ENCODE measurements at regions not wholly inside any gene's neighbourhood (a gene's known extent, or its start where the extent isn't known, plus 50 kb on each side); places are given as distances from the start of the nearest gene placed in this dataset.

- CTCF ChIA-PET = no interaction called here
- no peaks in the 10 kb centered on the region for H3K4me1 Mint-ChIP-seq
Observed at GRCh38 chr3:22117751-22118346, 366.8 kb upstream of the ZNF385D start.

GRCh38 chr3:22118542-22118941 lies 367.5 kb upstream of the ZNF385D start:
- Mint-ChIP-seq H3K27me3 (no peaks in the 10 kb centered on the region), H3K9me3 (ENCODE audit: low read depth) (no peaks in the 10 kb centered on the region), H3K4me1 (no peaks in the 10 kb centered on the region), H3K27ac (no peak overlapping the region), H3K4me3 (no peak overlapping the region), H3K36me3 (no peaks in the 10 kb centered on the region)
- CTCF ChIA-PET = no interaction called here
- no peak for ATAC-seq
- DNase-seq = no peak

More at GRCh38 chr3:22117751-22118346, 366.8 kb upstream of the ZNF385D start:
- ATAC-seq (no peak), DNase-seq (no peak)
- no peaks in the 10 kb centered on the region for H3K36me3 Mint-ChIP-seq
- no peaks in the 10 kb centered on the region for H3K9me3 Mint-ChIP-seq (ENCODE audit: low read depth)
- no peak overlapping the region for H3K4me3 Mint-ChIP-seq
- H3K27me3 Mint-ChIP-seq = no peaks in the 10 kb centered on the region
- no peak overlapping the region for H3K27ac Mint-ChIP-seq

GRCh38 chr3:22121068-22121701 lies 370.2 kb upstream of the ZNF385D start:
- H3K4me3 Mint-ChIP-seq = no peak overlapping the region
- no peak overlapping the region for H3K27ac Mint-ChIP-seq
- DNase-seq = no peak
- no peaks in the 10 kb centered on the region for H3K4me1 Mint-ChIP-seq
- H3K36me3 Mint-ChIP-seq = no peaks in the 10 kb centered on the region
- CTCF ChIA-PET = no interaction called here
- H3K9me3 Mint-ChIP-seq (ENCODE audit: low read depth) = no peaks in the 10 kb centered on the region
- no peaks in the 10 kb centered on the region for H3K27me3 Mint-ChIP-seq
- no peak for ATAC-seq

DNA sequence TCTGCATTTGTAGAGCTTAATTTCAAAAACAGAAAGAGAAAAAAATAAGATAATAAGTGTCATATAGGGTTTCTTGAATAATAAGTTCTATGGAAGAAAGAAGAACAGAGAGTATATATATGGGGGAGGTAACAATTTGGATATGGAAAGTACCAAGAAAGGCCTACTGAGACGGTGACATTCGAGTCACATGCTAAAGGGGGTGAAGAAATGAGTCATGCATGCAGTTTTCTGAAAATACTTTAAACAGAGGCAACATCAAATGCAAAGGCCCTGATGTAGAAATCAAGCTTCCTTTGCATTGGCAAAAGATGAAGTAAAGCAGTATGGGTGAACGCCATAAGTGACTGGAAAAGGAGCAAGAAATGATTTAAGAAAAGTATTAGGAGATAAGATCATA lies 371.6 kb upstream of the ZNF385D start:
- no peaks in the 10 kb centered on the region for H3K36me3 Mint-ChIP-seq
- no peak for ATAC-seq
- CTCF ChIA-PET = no interaction called here

GRCh38 chr3:22129101-22129500 lies 378.1 kb upstream of the ZNF385D start:
- Mint-ChIP-seq H3K27me3 (no peaks in the 10 kb centered on the region), H3K27ac (no peak overlapping the region), H3K36me3 (no peaks in the 10 kb centered on the region), H3K4me3 (no peak overlapping the region), H3K9me3 (ENCODE audit: low read depth) (peaks cover 3% of the 10 kb centered on the region), H3K4me1 (no peaks in the 10 kb centered on the region)
- CTCF ChIA-PET = no interaction called here
- DNase-seq (no peak), ATAC-seq (no peak)

More for the DNA sequence above, 371.6 kb upstream of the ZNF385D start:
- Mint-ChIP-seq H3K27ac (no peak overlapping the region), H3K4me1 (no peaks in the 10 kb centered on the region), H3K9me3 (ENCODE audit: low read depth) (no peaks in the 10 kb centered on the region), H3K27me3 (no peaks in the 10 kb centered on the region), H3K4me3 (no peak overlapping the region)
- no peak for DNase-seq

GRCh38 chr3:22141769-22142168 lies 390.8 kb upstream of the ZNF385D start:
- Mint-ChIP-seq H3K4me1 (no peaks in the 10 kb centered on the region), H3K27me3 (no peaks in the 10 kb centered on the region), H3K4me3 (no peak overlapping the region), H3K27ac (no peak overlapping the region), H3K36me3 (no peaks in the 10 kb centered on the region), H3K9me3 (ENCODE audit: low read depth) (no peaks in the 10 kb centered on the region)
- CTCF ChIA-PET = no interaction called here
- DNase-seq = no peak
- ATAC-seq = no peak

DNA sequence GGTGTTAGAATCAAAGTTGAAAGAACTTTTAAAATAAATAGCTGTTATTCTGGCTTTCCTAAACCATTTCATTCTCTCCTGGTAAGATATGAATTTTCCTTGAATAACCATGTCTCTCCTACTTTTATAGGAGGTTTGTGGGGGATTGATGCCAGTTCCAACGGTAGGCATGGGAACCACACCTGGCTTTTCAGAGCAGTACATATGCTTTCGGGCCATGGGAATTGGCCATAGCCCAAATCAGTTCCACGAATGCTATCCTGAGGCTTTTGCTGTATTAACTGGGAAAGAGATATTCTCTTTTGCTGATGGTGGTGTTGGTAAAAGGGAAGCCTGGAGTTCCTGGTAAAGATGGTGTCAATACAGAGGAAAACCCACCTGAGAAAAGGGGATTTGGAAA lies 396.2 kb upstream of the ZNF385D start:
- DNase-seq (no peak), ATAC-seq (no peak)
- Mint-ChIP-seq H3K4me1 (no peaks in the 10 kb centered on the region), H3K27ac (no peak overlapping the region), H3K9me3 (ENCODE audit: low read depth) (no peaks in the 10 kb centered on the region), H3K36me3 (no peaks in the 10 kb centered on the region), H3K4me3 (no peak overlapping the region), H3K27me3 (no peaks in the 10 kb centered on the region)
- CTCF ChIA-PET = no interaction called here

DNA sequence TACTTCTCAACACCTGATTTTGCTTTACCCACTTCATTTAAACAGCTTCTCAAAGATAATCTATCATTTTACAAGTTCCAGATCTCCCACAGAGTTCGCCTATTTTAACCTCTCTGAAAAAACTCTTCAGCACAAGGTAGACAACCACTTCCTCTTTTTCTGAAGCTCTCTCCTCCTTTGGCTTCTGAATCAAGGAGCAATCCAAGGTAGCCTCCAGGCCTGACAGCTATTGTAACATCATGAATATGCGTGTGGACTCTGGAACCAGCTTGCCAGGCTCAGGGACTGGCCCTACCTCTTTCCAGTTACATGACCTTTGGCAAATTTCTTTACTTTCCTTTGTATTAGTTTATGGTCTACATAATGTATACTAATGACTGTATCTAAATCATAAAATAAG lies 405.9 kb upstream of the ZNF385D start:
- Mint-ChIP-seq H3K36me3 (no peaks in the 10 kb centered on the region), H3K4me3 (no peak overlapping the region)

GRCh38 chr3:22157848-22158247 lies 406.8 kb upstream of the ZNF385D start:
- Mint-ChIP-seq H3K27ac (no peak overlapping the region), H3K9me3 (ENCODE audit: low read depth) (peaks cover 6% of the 10 kb centered on the region), H3K4me1 (no peaks in the 10 kb centered on the region), H3K27me3 (no peaks in the 10 kb centered on the region), H3K4me3 (no peak overlapping the region), H3K36me3 (no peaks in the 10 kb centered on the region)
- CTCF ChIA-PET = no interaction called here
- ATAC-seq = no peak
- DNase-seq = no peak

More for the DNA sequence above, 405.9 kb upstream of the ZNF385D start:
- Mint-ChIP-seq H3K9me3 (ENCODE audit: low read depth) (peaks cover 8% of the 10 kb centered on the region), H3K4me1 (no peaks in the 10 kb centered on the region), H3K27me3 (no peaks in the 10 kb centered on the region), H3K27ac (no peak overlapping the region)
- no peak for DNase-seq
- CTCF ChIA-PET = no interaction called here
- ATAC-seq = no peak

- Mint-ChIP-seq H3K4me3 (no peak overlapping the region), H3K27ac (no peak overlapping the region), H3K36me3 (no peaks in the 10 kb centered on the region), H3K27me3 (no peaks in the 10 kb centered on the region), H3K4me1 (no peaks in the 10 kb centered on the region), H3K9me3 (ENCODE audit: low read depth) (peaks cover 6% of the 10 kb centered on the region)
- ATAC-seq = no peak
- CTCF ChIA-PET = no interaction called here
- DNase-seq = no peak
Observed at GRCh38 chr3:22159004-22159695, 408.1 kb upstream of the ZNF385D start.

- peaks cover 11% of the 10 kb centered on the region for H3K9me3 Mint-ChIP-seq (ENCODE audit: low read depth)
- H3K27ac Mint-ChIP-seq = no peak overlapping the region
- CTCF ChIA-PET = no interaction called here
- H3K36me3 Mint-ChIP-seq = no peaks in the 10 kb centered on the region
- no peak for ATAC-seq
- DNase-seq = no peak
- no peak overlapping the region for H3K4me3 Mint-ChIP-seq
- no peaks in the 10 kb centered on the region for H3K4me1 Mint-ChIP-seq
- no peaks in the 10 kb centered on the region for H3K27me3 Mint-ChIP-seq
Observed at GRCh38 chr3:22161315-22161714, 410.3 kb upstream of the ZNF385D start.

DNA sequence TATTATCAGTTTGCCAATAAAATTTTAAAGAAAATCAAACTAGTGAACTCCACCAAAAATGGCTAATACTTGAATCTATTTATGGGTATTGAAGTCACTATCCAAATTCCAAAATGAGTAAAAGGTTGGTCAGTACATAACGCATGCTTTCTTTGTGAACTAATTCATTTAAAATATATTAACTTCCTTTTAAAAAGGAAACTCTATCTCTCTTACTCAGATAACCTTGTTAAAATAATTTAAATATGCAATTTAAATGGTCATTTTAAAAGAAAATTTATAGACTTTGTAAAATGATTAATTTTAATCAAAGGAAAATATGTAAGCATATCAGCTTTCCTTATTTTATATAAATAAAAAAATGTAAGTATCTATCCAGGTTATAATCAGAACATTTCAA lies 419.4 kb upstream of the ZNF385D start:
- H3K36me3 Mint-ChIP-seq = no peaks in the 10 kb centered on the region
- ATAC-seq (no peak), DNase-seq (no peak)
- peaks cover 16% of the 10 kb centered on the region for H3K9me3 Mint-ChIP-seq (ENCODE audit: low read depth)
- no peaks in the 10 kb centered on the region for H3K4me1 Mint-ChIP-seq
- no peak overlapping the region for H3K4me3 Mint-ChIP-seq
- no peaks in the 10 kb centered on the region for H3K27me3 Mint-ChIP-seq
- CTCF ChIA-PET = no interaction called here
- no peak overlapping the region for H3K27ac Mint-ChIP-seq

GRCh38 chr3:22172964-22173363 lies 422.0 kb upstream of the ZNF385D start:
- ATAC-seq (no peak), DNase-seq (no peak)
- Mint-ChIP-seq H3K27me3 (no peaks in the 10 kb centered on the region), H3K4me1 (no peaks in the 10 kb centered on the region), H3K36me3 (no peaks in the 10 kb centered on the region), H3K27ac (no peak overlapping the region), H3K9me3 (ENCODE audit: low read depth) (peaks cover 4% of the 10 kb centered on the region), H3K4me3 (no peak overlapping the region)
- CTCF ChIA-PET = no interaction called here

- no peak for DNase-seq
- no peak for ATAC-seq
- CTCF ChIA-PET = no interaction called here
- H3K27ac Mint-ChIP-seq = no peak overlapping the region
- no peaks in the 10 kb centered on the region for H3K4me1 Mint-ChIP-seq
- peaks cover 4% of the 10 kb centered on the region for H3K9me3 Mint-ChIP-seq (ENCODE audit: low read depth)
- H3K36me3 Mint-ChIP-seq = no peaks in the 10 kb centered on the region
- no peaks in the 10 kb centered on the region for H3K27me3 Mint-ChIP-seq
- H3K4me3 Mint-ChIP-seq = no peak overlapping the region
Observed at GRCh38 chr3:22175947-22176346, 424.9 kb upstream of the ZNF385D start.

All from activated CD8-positive, alpha-beta memory T cell treated with anti-CD3 and anti-CD28 coated beads, Interleukin-2, amount 10 ng/mL, durations not matched to agents 7 days and 5 days (primary cell).